Testis (tissue), 2 donors: ENCODE measurements at regions not wholly inside any gene's neighbourhood (a gene's known extent, or its start where the extent isn't known, plus 50 kb on each side); places are given as distances from the start of the nearest gene placed in this dataset.

ENCODE experiments used
- CTCF ChIP-seq, 3 experiments: fragments of 450-650 bp in 2 of 3; fragments of 200-600 bp in 1 of 3; sonication (generic) in 1 of 3; IDR thresholded peaks; one replicate each; pipeline ENCODE4 v1.5.1; 2016 to 2019; ENCODE audit warnings: antibody characterized with exemption in 3 of 3, mild to moderate bottlenecking in 2 of 3, moderate library complexity in 1 of 3
- POLR2A ChIP-seq: fragments of 450-650 bp; IDR thresholded peaks from one replicate; pipeline ENCODE4 v1.6.1; 2017; ENCODE audit warnings: antibody characterized with exemption, mild to moderate bottlenecking, moderate library complexity

GRCh38 chr5:106801554-106801953, 869.2 kb downstream of the EFNA5 start:
- TF ChIP-seq CTCF (IDR thresholded peaks at IDR 0.05) (no peak), POLR2A (no peak)
